HepG2 (cell line): ENCODE measurements at regions not wholly inside any gene's neighbourhood (a gene's known extent, or its start where the extent isn't known, plus 50 kb on each side); places are given as distances from the start of the nearest gene placed in this dataset.

Experiments
- ATAC-seq: fragments of 200-7000 bp; cut with Tn5 transposase; 3 replicates; pipeline ENCODE4 v1.9.1; 2020; ENCODE audit warnings: mild to moderate bottlenecking, moderate library complexity
- BruUV-seq: library from RNA; stranded (reverse); fragments of 400-500 nt; replicated peaks from 2 replicates; lab custom pipeline; 2021; lab: Mats Ljungman, UMichigan
- CTCF ChIA-PET: fragments of 300-600 bp; formaldehyde crosslinking; extraction: SDS; loops from one replicate; lab custom pipeline; 2021; ENCODE audit warnings: low total read pairs, inconsistent platforms, low intra/inter-chr PET ratio; lab: Yijun Ruan, JAX
- POLR2A ChIA-PET: fragments of 350-600 bp; sonication (Branson Sonifier 250); formaldehyde crosslinking; loops from one replicate; lab custom pipeline; 2020; ENCODE audit warnings: antibody characterized with exemption, inconsistent platforms; lab: Yijun Ruan, JAX
- DNase-seq: peaks from one replicate; pipeline ENCODE4 v3.0.0-alpha.2; 2015; ENCODE audit warnings: low spot score
- FAIRE-seq: peaks from 3 replicates; lab custom pipeline; 2011; peaks lifted over from hg19 to GRCh38; lab: Jason Lieb, UNC
- H2AFZ ChIP-seq: one replicate; pipeline ENCODE4 v1.6.1; 2011; ENCODE audit warnings: low read length, inconsistent platforms
- H3K27ac ChIP-seq: fragments of 300-600 bp; 3 replicates; pipeline ENCODE4 v1.8.0; 2011; ENCODE audit warnings: mixed run types, mild to moderate bottlenecking, mixed read lengths, low read length, inconsistent platforms; ENCODE audit not compliant: insufficient read depth; ENCODE audit errors: extremely low read length
- H3K27me3 ChIP-seq, 2 experiments: fragments of 200-600 bp in 1 of 2; 2 replicates in 1 of 2; 3 replicates in 1 of 2; pipeline versions ENCODE4 v1.6.0 to v1.8.0; 2011; ENCODE audit warnings: low read length in 2 of 2, mild to moderate bottlenecking in 2 of 2, moderate library complexity in 2 of 2, inconsistent platforms in 1 of 2; ENCODE audit not compliant: insufficient read depth in 2 of 2, control insufficient read depth in 1 of 2
- H3K36me3 ChIP-seq, 2 experiments: fragments of 200-600 bp in 1 of 2; replicated peaks in 1 of 2; 2 replicates in 1 of 2; 3 replicates in 1 of 2; pipeline versions ENCODE4 v1.5.1 to v1.8.0; 2011; ENCODE audit warnings: low read length in 2 of 2, inconsistent platforms in 1 of 2; ENCODE audit not compliant: insufficient read depth in 2 of 2, control insufficient read depth in 1 of 2
- H3K4me1 ChIP-seq: 2 replicates; pipeline ENCODE4 v1.5.1; 2012; ENCODE audit warnings: low read length, inconsistent platforms; ENCODE audit not compliant: insufficient read depth
- H3K4me2 ChIP-seq: 2 replicates; pipeline ENCODE4 v1.6.0; 2011; ENCODE audit warnings: low read depth, low read length, inconsistent platforms
- H3K4me3 ChIP-seq, 3 experiments: fragments of 200-600 bp in 1 of 3; sonication (generic), shearing (Covaris generic) in 1 of 3; replicated peaks in 1 of 3; 2 replicates each; pipeline ENCODE4 v1.5.1; 2011 to 2016; ENCODE audit warnings: low read length in 3 of 3, inconsistent platforms in 2 of 3, low read depth in 2 of 3, mild to moderate bottlenecking in 2 of 3, control low read depth in 1 of 3, mixed read lengths in 1 of 3; ENCODE audit not compliant: insufficient read depth in 1 of 3
- H3K79me2 ChIP-seq: one replicate; pipeline ENCODE4 v1.6.1; 2011; ENCODE audit warnings: low read length, inconsistent platforms; ENCODE audit not compliant: insufficient read depth
- H3K9ac ChIP-seq: 2 replicates; pipeline ENCODE4 v1.6.0; 2011; ENCODE audit warnings: mild to moderate bottlenecking, low read depth, low read length, inconsistent platforms; ENCODE audit not compliant: insufficient read depth
- H3K9me3 ChIP-seq: 2 replicates; pipeline ENCODE4 v1.5.1; 2012; ENCODE audit warnings: mild to moderate bottlenecking, low read length
- H4K20me1 ChIP-seq: 2 replicates; pipeline ENCODE4 v1.6.0; 2011; ENCODE audit warnings: inconsistent platforms, mild to moderate bottlenecking, low read length, moderate library complexity; ENCODE audit not compliant: insufficient read depth
- CHCHD3 ChIP-seq: sonication (generic); formaldehyde crosslinking; IDR thresholded peaks from 2 replicates; pipeline ENCODE4 v1.8.0; 2022; ENCODE audit warnings: mild to moderate bottlenecking, missing genetic modification reagents, moderate library complexity
- E2F5 ChIP-seq: sonication (generic); formaldehyde crosslinking; conservative IDR thresholded peaks from 2 replicates; pipeline ENCODE4 v1.4.0; 2020; ENCODE audit warnings: missing genetic modification reagents
- IKZF4 ChIP-seq: sonication (generic); formaldehyde crosslinking; IDR thresholded peaks from 2 replicates; pipeline ENCODE4 v1.5.1; 2020; ENCODE audit warnings: borderline replicate concordance, mild to moderate bottlenecking, low read depth, missing genetic modification reagents; ENCODE audit errors: not compliant biosample characterization
- MED1 ChIP-seq: sonication (generic); formaldehyde crosslinking; IDR thresholded peaks from 2 replicates; pipeline ENCODE4 v1.4.0; 2020; ENCODE audit warnings: missing genetic modification reagents
- MXD1 ChIP-seq: sonication (generic); formaldehyde crosslinking; IDR thresholded peaks from 2 replicates; pipeline ENCODE4 v1.4.0; 2020; ENCODE audit warnings: mild to moderate bottlenecking, missing genetic modification reagents
- NFATC3 ChIP-seq: sonication (generic); formaldehyde crosslinking; IDR thresholded peaks from 2 replicates; pipeline ENCODE4 v1.5.1; 2020; ENCODE audit warnings: mild to moderate bottlenecking, missing genetic modification reagents
- RAD51 ChIP-seq: fragments of 450-650 bp; IDR thresholded peaks from 2 replicates; pipeline ENCODE4 v1.6.1; 2016; ENCODE audit warnings: borderline replicate concordance
- RARA ChIP-seq: IDR thresholded peaks from 2 replicates; pipeline ENCODE4 v1.6.1; 2016; ENCODE audit warnings: missing genetic modification reagents, missing compliant biosample characterization
- RARG ChIP-seq: sonication (generic); formaldehyde crosslinking; IDR thresholded peaks from 2 replicates; pipeline ENCODE4 v1.4.0; 2020; ENCODE audit warnings: low read depth, mild to moderate bottlenecking, missing genetic modification reagents
- SOX6 ChIP-seq, 2 experiments: fragments of 450-650 bp in 1 of 2; sonication (generic) in 1 of 2; formaldehyde crosslinking in 1 of 2; IDR thresholded peaks; 2 replicates each; pipeline versions ENCODE4 v1.4.0 to v1.6.1; 2017 to 2020; ENCODE audit warnings: antibody characterized with exemption in 1 of 2, mild to moderate bottlenecking in 1 of 2, missing genetic modification reagents in 1 of 2
- TGIF2 ChIP-seq: IDR thresholded peaks from 2 replicates; pipeline ENCODE4 v1.6.1; 2016; ENCODE audit warnings: control low read depth, missing compliant biosample characterization
- ZBTB33 ChIP-seq: sonication (generic); formaldehyde crosslinking; IDR thresholded peaks from 2 replicates; pipeline ENCODE4 v1.4.0; 2020; ENCODE audit warnings: missing genetic modification reagents
- ZBTB38 ChIP-seq: sonication (generic); formaldehyde crosslinking; IDR thresholded peaks from 2 replicates; pipeline ENCODE4 v1.5.1; 2020; ENCODE audit warnings: mild to moderate bottlenecking, missing genetic modification reagents
- ZMYM2 ChIP-seq: sonication (generic); formaldehyde crosslinking; IDR thresholded peaks from 2 replicates; pipeline ENCODE4 v1.8.0; 2022; ENCODE audit warnings: mild to moderate bottlenecking, missing genetic modification reagents
- ZNF335 ChIP-seq: sonication (generic); formaldehyde crosslinking; IDR thresholded peaks from 2 replicates; pipeline ENCODE4 v1.4.0; 2020; ENCODE audit warnings: missing genetic modification reagents
- ZNF367 ChIP-seq: sonication (generic); formaldehyde crosslinking; IDR thresholded peaks from 2 replicates; pipeline ENCODE4 v1.4.0; 2020; ENCODE audit warnings: missing genetic modification reagents, borderline replicate concordance
- ZNF777 ChIP-seq: sonication (generic); formaldehyde crosslinking; IDR thresholded peaks from 2 replicates; pipeline ENCODE4 v1.4.0; 2020; ENCODE audit warnings: missing genetic modification reagents
- ZNF788 ChIP-seq: sonication (generic); formaldehyde crosslinking; IDR thresholded peaks from 2 replicates; pipeline ENCODE4 v1.5.0; 2020; ENCODE audit warnings: mild to moderate bottlenecking, missing genetic modification reagents, borderline replicate concordance
- ZNF878 ChIP-seq: sonication (generic); formaldehyde crosslinking; IDR thresholded peaks from 2 replicates; pipeline ENCODE4 v1.8.1; 2023; ENCODE audit warnings: mild to moderate bottlenecking, missing genetic modification reagents, moderate library complexity
- ZSCAN30 ChIP-seq: sonication (generic); formaldehyde crosslinking; IDR thresholded peaks from 2 replicates; pipeline ENCODE4 v1.5.0; 2020; ENCODE audit warnings: mild to moderate bottlenecking, missing genetic modification reagents
- WGBS: methylation state at CpG from one replicate; pipeline ENCODE4 v1.1.6; 2017; ENCODE audit warnings: low lambda C conversion rate; 5-methylcytosine and 5-hydroxymethylcytosine counted together
- in situ Hi-C: cut with HindIII; loops from 2 replicates; pipeline ENCODE4 v1.10.0; 2017; ENCODE audit warnings: low pct_unique_long_range_greater_than_20kb; ENCODE audit not compliant: extremely low pct_ligation_motif_present
- intact Hi-C: fragments of 100-400 bp; cut with micrococcal nuclease; formaldehyde crosslinking; loops from one replicate; pipeline ENCODE4 v1.10.0; 2022; ENCODE audit not compliant: unreplicated experiment

GRCh38 chr21:16438761-16439160 lies 709.0 kb downstream of the USP25 start:
- POLR2A ChIA-PET: no interaction called here
- H3K4me3 ChIP-seq: no peak overlapping the region

GRCh38 chr21:16441789-16442188 lies 712.0 kb downstream of the USP25 start:
- Histone ChIP-seq H4K20me1 (no peaks in the 10 kb centered on the region), H3K4me3 (no peak overlapping the region), H3K4me1 (no peaks in the 10 kb centered on the region), H3K9me3 (no peaks in the 10 kb centered on the region), H2AFZ (no peak overlapping the region), H3K79me2 (no peaks in the 10 kb centered on the region), H3K27me3 (no peaks in the 10 kb centered on the region), H3K36me3 (no peaks in the 10 kb centered on the region), H3K4me2 (no peak overlapping the region), H3K9ac (no peak overlapping the region), H3K27ac (no peak overlapping the region)
- intact Hi-C loops: no loop called here
- ChIA-PET CTCF (no interaction called here), POLR2A (no interaction called here)
- TF ChIP-seq NFATC3 (CRISPR knock-in tag) (no peak), ZSCAN30 (CRISPR knock-in tag) (no peak), ZBTB33 (CRISPR knock-in tag) (no peak), RARA (no peak), RARG (no peak), CHCHD3 (CRISPR knock-in tag) (no peak), ZBTB38 (CRISPR knock-in tag) (no peak), ZNF367 (no peak), TGIF2 (CRISPR knock-in tag) (no peak), ZNF788 (CRISPR knock-in tag) (no peak)
- no TSS peak for BruUV-seq
- in situ Hi-C loops: no loop called here
- 4% methylated on average over 1 of the region's 1 CpG for whole genome bisulfite sequencing
- FAIRE-seq (no peak), ATAC-seq (no peak), DNase-seq (no peak)

More at GRCh38 chr21:16438761-16439160, 709.0 kb downstream of the USP25 start:
- H2AFZ ChIP-seq: no peak overlapping the region
- ATAC-seq: no peak
- H3K4me2 ChIP-seq: no peak overlapping the region
- CTCF ChIA-PET: no interaction called here
- no peak overlapping the region for H3K9ac ChIP-seq
- no peaks in the 10 kb centered on the region for H3K4me1 ChIP-seq
- no peaks in the 10 kb centered on the region for H4K20me1 ChIP-seq
- H3K27ac ChIP-seq: no peak overlapping the region
- no TSS peak for BruUV-seq
- in situ Hi-C loops: no loop called here
- WGBS: 39% methylated on average over 1 of the region's 1 CpG
- no peaks in the 10 kb centered on the region for H3K27me3 ChIP-seq
- intact Hi-C loops: no loop called here
- no peaks in the 10 kb centered on the region for H3K79me2 ChIP-seq
- TF ChIP-seq MXD1 (CRISPR knock-in tag) (no peak), MED1 (CRISPR knock-in tag) (no peak), RAD51 (no peak), ZMYM2 (CRISPR knock-in tag) (no peak), IKZF4 (CRISPR knock-in tag) (no peak), SOX6 (IDR thresholded peaks at IDR 0.05) (no peak), SOX6 (CRISPR knock-in tag; IDR thresholded peaks at IDR 0.05) (no peak), ZNF335 (CRISPR knock-in tag) (no peak), ZNF878 (CRISPR knock-in tag) (no peak), E2F5 (CRISPR knock-in tag) (no peak), ZNF777 (CRISPR knock-in tag) (no peak)
- DNase-seq: no peak
- no peaks in the 10 kb centered on the region for H3K36me3 ChIP-seq
- FAIRE-seq: no peak
- H3K9me3 ChIP-seq: no peaks in the 10 kb centered on the region
